NCI-H1930 (cell line): ENCODE measurements at regions not wholly inside any gene's neighbourhood (a gene's known extent, or its start where the extent isn't known, plus 50 kb on each side); places are given as distances from the start of the nearest gene placed in this dataset.
"Not testable (repeated sequence)": the region's sequence is repeated elsewhere in the genome, so short reads cannot be mapped to it uniquely, and the experiment has no call there.

ENCODE experiments used
- DNase-seq, 2 experiments: peaks; one replicate each; lab custom pipeline; 2025; lab: John Stamatoyannopoulos, UW

GRCh38 chr12:92400006-92400405 lies 254.4 kb upstream of the BTG1 start:
- no peak for DNase-seq

GRCh38 chr12:92398565-92399309 lies 253.1 kb upstream of the BTG1 start:
- DNase-seq: no peak

GRCh38 chr12:92396647-92397252 lies 251.1 kb upstream of the BTG1 start:
- no peak for DNase-seq

- no peak for DNase-seq
Observed at GRCh38 chr12:92395322-92395721, 249.7 kb upstream of the BTG1 start.

GRCh38 chr12:92394895-92395294 lies 249.2 kb upstream of the BTG1 start:
- no peak for DNase-seq

- DNase-seq: no peak
Observed at GRCh38 chr12:92393504-92393903, 247.9 kb upstream of the BTG1 start.

GRCh38 chr12:92391726-92392125 lies 246.1 kb upstream of the BTG1 start:
- DNase-seq: not testable (repeated sequence)

- no peak for DNase-seq
Observed at GRCh38 chr12:92389466-92389865, 243.8 kb upstream of the BTG1 start.

- no peak for DNase-seq
Observed at GRCh38 chr12:92385296-92385695, 239.7 kb upstream of the BTG1 start.

- DNase-seq: no peak
Observed at GRCh38 chr12:92384571-92384970, 238.9 kb upstream of the BTG1 start.

- no peak for DNase-seq
Observed at GRCh38 chr12:92382383-92382878, 236.8 kb upstream of the BTG1 start.

- DNase-seq: no peak
Observed at GRCh38 chr12:92381856-92382255, 236.2 kb upstream of the BTG1 start.

GRCh38 chr12:92378682-92379479 lies 233.2 kb upstream of the BTG1 start:
- DNase-seq: no peak

GRCh38 chr12:92375504-92375903 lies 229.9 kb upstream of the BTG1 start:
- not testable (repeated sequence) for DNase-seq

- DNase-seq: no peak
Observed at GRCh38 chr12:92370828-92371227, 225.2 kb upstream of the BTG1 start.

GRCh38 chr12:92369636-92370035 lies 224.0 kb upstream of the BTG1 start:
- no peak for DNase-seq

GRCh38 chr12:92369056-92369455 lies 223.4 kb upstream of the BTG1 start:
- no peak for DNase-seq

- no peak for DNase-seq
Observed at GRCh38 chr12:92365836-92366235, 220.2 kb upstream of the BTG1 start.

GRCh38 chr12:92365333-92365732 lies 219.7 kb upstream of the BTG1 start:
- DNase-seq: no peak

- DNase-seq: no peak
Observed at GRCh38 chr12:92363295-92364146, 217.9 kb upstream of the BTG1 start.

GRCh38 chr12:92362785-92363184 lies 217.1 kb upstream of the BTG1 start:
- no peak for DNase-seq

GRCh38 chr12:92362126-92362525 lies 216.5 kb upstream of the BTG1 start:
- DNase-seq: no peak
